H9 (cell line): ENCODE measurements at regions not wholly inside any gene's neighbourhood (a gene's known extent, or its start where the extent isn't known, plus 50 kb on each side); places are given as distances from the start of the nearest gene placed in this dataset.

ENCODE experiments used
- DNase-seq: peaks from one replicate; pipeline ENCODE4 v3.0.0-alpha.2; 2017
- H2AFZ ChIP-seq: one replicate; pipeline ENCODE4 v1.6.1; 2013; ENCODE audit warnings: mild to moderate bottlenecking, low read length, control low read depth, moderate library complexity
- H2AK5ac ChIP-seq: 2 replicates; pipeline ENCODE4 v1.6.1; 2013; ENCODE audit warnings: low read length, control low read depth, mixed read lengths; ENCODE audit not compliant: insufficient read length
- H2BK120ac ChIP-seq: one replicate; pipeline ENCODE4 v1.6.1; 2013; ENCODE audit warnings: low read depth, mild to moderate bottlenecking, low read length, control low read depth, inconsistent platforms; ENCODE audit not compliant: poor library complexity, severe bottlenecking
- H2BK12ac ChIP-seq: 2 replicates; pipeline ENCODE4 v1.6.1; 2013; ENCODE audit warnings: low read length, control low read depth, mixed read lengths, low read depth; ENCODE audit not compliant: insufficient read length
- H2BK15ac ChIP-seq: 2 replicates; pipeline ENCODE4 v1.6.1; 2013; ENCODE audit warnings: low read depth, low read length, control low read depth
- H2BK20ac ChIP-seq: one replicate; pipeline ENCODE4 v1.6.1; 2013; ENCODE audit warnings: low read depth, mild to moderate bottlenecking, low read length, control low read depth, inconsistent platforms; ENCODE audit not compliant: poor library complexity, severe bottlenecking
- H2BK5ac ChIP-seq: 2 replicates; pipeline ENCODE4 v1.6.1; 2013; ENCODE audit warnings: low read length, control low read depth, mixed read lengths; ENCODE audit not compliant: insufficient read length
- H3K14ac ChIP-seq: 2 replicates; pipeline ENCODE4 v1.6.1; 2013; ENCODE audit warnings: low read length, control low read depth; ENCODE audit not compliant: insufficient read depth
- H3K18ac ChIP-seq: 2 replicates; pipeline ENCODE4 v1.6.1; 2013; ENCODE audit warnings: low read depth, mild to moderate bottlenecking, mixed read lengths, low read length, control low read depth; ENCODE audit not compliant: insufficient read length
- H3K23ac ChIP-seq: 2 replicates; pipeline ENCODE4 v1.6.1; 2013; ENCODE audit warnings: low read length, control low read depth, mixed read lengths, low read depth; ENCODE audit not compliant: insufficient read length
- H3K23me2 ChIP-seq: 2 replicates; pipeline ENCODE4 v1.6.1; 2013; ENCODE audit warnings: low read depth, mild to moderate bottlenecking, mixed read lengths, low read length, control low read depth; ENCODE audit not compliant: insufficient read length, poor library complexity, severe bottlenecking
- H3K27ac ChIP-seq: 2 replicates; pipeline ENCODE4 v1.5.1; 2013; ENCODE audit warnings: low read length, control low read depth, mixed read lengths, low read depth; ENCODE audit not compliant: insufficient read length
- H3K27me3 ChIP-seq: 2 replicates; pipeline ENCODE4 v1.6.1; 2013; ENCODE audit warnings: low read length, control low read depth, inconsistent platforms; ENCODE audit not compliant: insufficient read depth
- H3K4ac ChIP-seq: 2 replicates; pipeline ENCODE4 v1.6.1; 2013; ENCODE audit warnings: low read depth, mild to moderate bottlenecking, control low read depth, inconsistent platforms, low read length, moderate library complexity
- H3K4me1 ChIP-seq: 2 replicates; pipeline ENCODE4 v1.6.1; 2013; ENCODE audit warnings: low read length, control low read depth, inconsistent platforms; ENCODE audit not compliant: insufficient read depth
- H3K4me2 ChIP-seq: 2 replicates; pipeline ENCODE4 v1.6.1; 2013; ENCODE audit warnings: low read length, control low read depth, mixed read lengths; ENCODE audit not compliant: insufficient read length, insufficient read depth
- H3K56ac ChIP-seq: 2 replicates; pipeline ENCODE4 v1.6.1; 2013; ENCODE audit warnings: low read depth, mild to moderate bottlenecking, mixed read lengths, low read length, control low read depth; ENCODE audit not compliant: insufficient read length
- H3K79me1 ChIP-seq: 2 replicates; pipeline ENCODE4 v1.6.1; 2013; ENCODE audit warnings: low read depth, mild to moderate bottlenecking, moderate library complexity, low read length, control low read depth, inconsistent platforms; ENCODE audit not compliant: insufficient read depth, poor library complexity, severe bottlenecking
- H3K79me2 ChIP-seq: 2 replicates; pipeline ENCODE4 v1.6.1; 2013; ENCODE audit warnings: low read length, control low read depth, inconsistent platforms; ENCODE audit not compliant: insufficient read depth
- H3K9ac ChIP-seq: 2 replicates; pipeline ENCODE4 v1.6.1; 2013; ENCODE audit warnings: low read length, control low read depth, mixed read lengths; ENCODE audit not compliant: insufficient read length; ENCODE audit errors: extremely low read depth
- H3K9me3 ChIP-seq: one replicate; pipeline ENCODE4 v1.6.1; 2013; ENCODE audit warnings: low read depth, low read length, inconsistent platforms; ENCODE audit not compliant: control insufficient read depth
- H3T11ph ChIP-seq: one replicate; pipeline ENCODE4 v1.6.1; 2013; ENCODE audit warnings: mild to moderate bottlenecking, low read length, control low read depth, inconsistent platforms
- H4K20me1 ChIP-seq: one replicate; pipeline ENCODE4 v1.6.1; 2013; ENCODE audit not compliant: control insufficient read depth, insufficient read length, insufficient read depth
- H4K5ac ChIP-seq: 2 replicates; pipeline ENCODE4 v1.6.1; 2013; ENCODE audit warnings: low read depth, mild to moderate bottlenecking, mixed read lengths, low read length, control low read depth; ENCODE audit not compliant: insufficient read length
- H4K8ac ChIP-seq: replicated peaks from 2 replicates; pipeline ENCODE4 v1.6.1; 2013; ENCODE audit warnings: low read length, control low read depth, mixed read lengths, low read depth; ENCODE audit not compliant: insufficient read length
- H4K91ac ChIP-seq: 2 replicates; pipeline ENCODE4 v1.6.1; 2013; ENCODE audit warnings: low read depth, mild to moderate bottlenecking, moderate library complexity, mixed read lengths, low read length, control low read depth; ENCODE audit not compliant: insufficient read length
- H3K27ac Mint-ChIP-seq, 3 experiments: 2 replicates in 2 of 3; 3 replicates in 1 of 3; pipeline ENCODE4 v1.8.0; 2020 to 2021; ENCODE audit warnings: mixed read lengths in 3 of 3, mild to moderate bottlenecking in 1 of 3, moderate library complexity in 1 of 3
- H3K27me3 Mint-ChIP-seq: 2 replicates; pipeline ENCODE4 v1.8.0; 2021; ENCODE audit warnings: low read depth, mild to moderate bottlenecking, moderate library complexity, mixed read lengths
- H3K36me3 Mint-ChIP-seq, 3 experiments: 2 replicates in 2 of 3; 3 replicates in 1 of 3; pipeline ENCODE4 v1.8.0; 2020 to 2021; ENCODE audit warnings: low read depth in 3 of 3, mixed read lengths in 3 of 3; ENCODE audit not compliant: insufficient read depth in 1 of 3
- H3K4me1 Mint-ChIP-seq, 2 experiments: 2 replicates each; pipeline ENCODE4 v1.8.0; 2020; ENCODE audit warnings: mixed read lengths in 2 of 2
- H3K4me3 Mint-ChIP-seq, 2 experiments: 2 replicates in 1 of 2; 3 replicates in 1 of 2; pipeline ENCODE4 v1.8.0; 2020 to 2021; ENCODE audit warnings: mild to moderate bottlenecking in 2 of 2, mixed read lengths in 2 of 2, moderate library complexity in 1 of 2
- H3K9me3 Mint-ChIP-seq, 2 experiments: 2 replicates in 1 of 2; 3 replicates in 1 of 2; pipeline ENCODE4 v1.8.0; 2020; ENCODE audit warnings: mild to moderate bottlenecking in 2 of 2, mixed read lengths in 2 of 2, moderate library complexity in 1 of 2
- WGBS: extraction: QIAGEN DNeasy Blood & Tissue Kit; methylation state at CpG from one replicate; pipeline ENCODE4 v1.1.7; 2013; ENCODE audit warnings: missing lambda C conversion rate, low lambda C conversion rate, mixed read lengths; ENCODE audit not compliant: insufficient read length; ENCODE audit errors: extremely low coverage; 5-methylcytosine and 5-hydroxymethylcytosine counted together
- TF ChIP-seq, protein P1 (sequence below): fragments of 200-600 bp; sonication (generic); conservative IDR thresholded peaks from 3 replicates; pipeline ENCODE4 v1.8.0; 2021; ENCODE audit warnings: antibody characterized with exemption, mild to moderate bottlenecking

DNA sequence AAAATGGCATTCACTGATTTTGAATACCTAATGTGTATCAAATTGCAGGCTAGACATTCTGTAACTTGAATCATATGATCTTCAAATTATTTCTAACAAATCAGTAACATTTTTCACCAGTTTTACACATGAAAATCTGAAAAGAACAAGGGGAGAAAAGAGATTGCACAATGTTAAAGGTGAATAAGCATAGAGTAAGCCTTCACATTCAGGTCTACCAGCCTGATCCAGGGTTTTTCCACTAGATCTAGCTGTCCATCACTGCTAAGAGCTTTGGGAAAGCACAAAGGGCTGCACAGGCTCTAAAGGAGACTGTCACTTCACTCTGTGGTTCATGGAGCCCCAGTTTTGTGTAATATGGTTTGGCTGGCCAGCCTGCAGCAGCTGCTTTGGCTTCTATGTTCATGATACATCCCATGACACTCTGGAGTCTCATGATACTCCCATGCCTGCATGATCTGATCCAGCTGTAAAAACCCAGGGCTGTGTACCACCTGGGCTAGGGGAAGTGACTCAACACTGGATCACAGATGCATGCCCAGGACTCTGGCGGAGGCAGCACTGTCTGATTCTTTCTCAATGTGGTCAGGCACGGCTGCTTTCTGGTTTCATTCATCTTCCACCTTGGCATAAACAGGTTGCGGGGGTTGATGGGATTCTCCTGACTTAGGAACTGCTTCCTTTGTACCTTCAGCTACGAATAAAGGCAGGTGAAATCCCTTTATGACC, 859.7 kb downstream of the GALC start:
- Histone ChIP-seq H3K56ac (no peak overlapping the region), H3K14ac (no peak overlapping the region), H4K8ac (no peak overlapping the region), H3K9ac (no peak overlapping the region), H2BK120ac (no peak overlapping the region), H2BK5ac (no peak overlapping the region), H2BK20ac (no peak overlapping the region), H2AFZ (no peak overlapping the region), H2BK15ac (no peak overlapping the region), H2AK5ac (no peak overlapping the region), H2BK12ac (no peak overlapping the region), H3K27me3 (no peaks in the 10 kb centered on the region), H3K79me1 (no peaks in the 10 kb centered on the region), H4K5ac (no peak overlapping the region), H3K18ac (no peak overlapping the region), H3K9me3 (no peaks in the 10 kb centered on the region), H3K4me2 (no peak overlapping the region), H3K4ac (no peak overlapping the region), H3T11ph (no peak overlapping the region), H4K20me1 (no peaks in the 10 kb centered on the region), H3K23ac (no peak overlapping the region), H3K23me2 (no peaks in the 10 kb centered on the region), H3K4me1 (no peaks in the 10 kb centered on the region), H3K27ac (no peak overlapping the region), H3K79me2 (no peaks in the 10 kb centered on the region), H4K91ac (no peak overlapping the region)
- Mint-ChIP-seq H3K36me3 (no peaks in the 10 kb centered on the region), H3K4me1 (peaks cover 4 to 8% of the 10 kb centered on the region in 2 experiments; a peak in 2 of 4 replicates), H3K27me3 (peaks cover 5% of the 10 kb centered on the region), H3K27ac (no peak overlapping the region; a peak in 1 of 7 replicates), H3K9me3 (no peaks in the 10 kb centered on the region), H3K4me3 (no peak overlapping the region)
- WGBS: no CpG with 5 or more reads among the region's 4 CpGs
- TF ChIP-seq, protein P1, sequence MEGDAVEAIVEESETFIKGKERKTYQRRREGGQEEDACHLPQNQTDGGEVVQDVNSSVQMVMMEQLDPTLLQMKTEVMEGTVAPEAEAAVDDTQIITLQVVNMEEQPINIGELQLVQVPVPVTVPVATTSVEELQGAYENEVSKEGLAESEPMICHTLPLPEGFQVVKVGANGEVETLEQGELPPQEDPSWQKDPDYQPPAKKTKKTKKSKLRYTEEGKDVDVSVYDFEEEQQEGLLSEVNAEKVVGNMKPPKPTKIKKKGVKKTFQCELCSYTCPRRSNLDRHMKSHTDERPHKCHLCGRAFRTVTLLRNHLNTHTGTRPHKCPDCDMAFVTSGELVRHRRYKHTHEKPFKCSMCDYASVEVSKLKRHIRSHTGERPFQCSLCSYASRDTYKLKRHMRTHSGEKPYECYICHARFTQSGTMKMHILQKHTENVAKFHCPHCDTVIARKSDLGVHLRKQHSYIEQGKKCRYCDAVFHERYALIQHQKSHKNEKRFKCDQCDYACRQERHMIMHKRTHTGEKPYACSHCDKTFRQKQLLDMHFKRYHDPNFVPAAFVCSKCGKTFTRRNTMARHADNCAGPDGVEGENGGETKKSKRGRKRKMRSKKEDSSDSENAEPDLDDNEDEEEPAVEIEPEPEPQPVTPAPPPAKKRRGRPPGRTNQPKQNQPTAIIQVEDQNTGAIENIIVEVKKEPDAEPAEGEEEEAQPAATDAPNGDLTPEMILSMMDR: no peak
- no peak for DNase-seq
